GM10266 (cell line): ENCODE measurements at regions not wholly inside any gene's neighbourhood (a gene's known extent, or its start where the extent isn't known, plus 50 kb on each side); places are given as distances from the start of the nearest gene placed in this dataset.

ENCODE experiments used
- DNase-seq: peaks from one replicate; pipeline ENCODE4 v3.0.0; 2012; ENCODE audit errors: extremely low spot score
- TF ChIP-seq, protein P1 (sequence below): IDR thresholded peaks from 2 replicates; pipeline ENCODE4 v1.5.1; 2012; ENCODE audit warnings: mild to moderate bottlenecking, low read depth; ENCODE audit not compliant: control insufficient read depth, insufficient read depth; ENCODE audit errors: missing control alignments

DNA sequence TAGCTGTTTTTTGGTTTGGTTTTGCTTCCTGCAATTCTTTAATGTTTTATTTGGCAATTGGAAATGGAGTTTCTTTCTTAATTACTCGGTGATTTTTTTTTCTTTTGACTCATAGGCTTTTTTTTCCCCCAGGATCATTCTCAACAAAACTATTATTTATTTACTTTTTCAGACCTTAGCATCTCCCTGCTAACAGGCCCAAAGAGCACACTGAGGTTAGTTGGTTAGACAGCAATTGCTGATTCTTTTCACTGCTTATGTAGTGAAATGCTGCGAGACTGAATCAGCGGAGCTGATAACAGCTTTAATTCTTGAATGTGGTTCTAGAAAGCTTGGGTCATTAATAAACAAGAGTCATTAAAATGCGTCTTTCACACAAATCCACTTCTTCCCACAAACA lies 79.1 kb upstream of the ZFP64 start:
- TF ChIP-seq, protein P1, sequence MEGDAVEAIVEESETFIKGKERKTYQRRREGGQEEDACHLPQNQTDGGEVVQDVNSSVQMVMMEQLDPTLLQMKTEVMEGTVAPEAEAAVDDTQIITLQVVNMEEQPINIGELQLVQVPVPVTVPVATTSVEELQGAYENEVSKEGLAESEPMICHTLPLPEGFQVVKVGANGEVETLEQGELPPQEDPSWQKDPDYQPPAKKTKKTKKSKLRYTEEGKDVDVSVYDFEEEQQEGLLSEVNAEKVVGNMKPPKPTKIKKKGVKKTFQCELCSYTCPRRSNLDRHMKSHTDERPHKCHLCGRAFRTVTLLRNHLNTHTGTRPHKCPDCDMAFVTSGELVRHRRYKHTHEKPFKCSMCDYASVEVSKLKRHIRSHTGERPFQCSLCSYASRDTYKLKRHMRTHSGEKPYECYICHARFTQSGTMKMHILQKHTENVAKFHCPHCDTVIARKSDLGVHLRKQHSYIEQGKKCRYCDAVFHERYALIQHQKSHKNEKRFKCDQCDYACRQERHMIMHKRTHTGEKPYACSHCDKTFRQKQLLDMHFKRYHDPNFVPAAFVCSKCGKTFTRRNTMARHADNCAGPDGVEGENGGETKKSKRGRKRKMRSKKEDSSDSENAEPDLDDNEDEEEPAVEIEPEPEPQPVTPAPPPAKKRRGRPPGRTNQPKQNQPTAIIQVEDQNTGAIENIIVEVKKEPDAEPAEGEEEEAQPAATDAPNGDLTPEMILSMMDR, result no peak
- DNase-seq, result no peak

DNA sequence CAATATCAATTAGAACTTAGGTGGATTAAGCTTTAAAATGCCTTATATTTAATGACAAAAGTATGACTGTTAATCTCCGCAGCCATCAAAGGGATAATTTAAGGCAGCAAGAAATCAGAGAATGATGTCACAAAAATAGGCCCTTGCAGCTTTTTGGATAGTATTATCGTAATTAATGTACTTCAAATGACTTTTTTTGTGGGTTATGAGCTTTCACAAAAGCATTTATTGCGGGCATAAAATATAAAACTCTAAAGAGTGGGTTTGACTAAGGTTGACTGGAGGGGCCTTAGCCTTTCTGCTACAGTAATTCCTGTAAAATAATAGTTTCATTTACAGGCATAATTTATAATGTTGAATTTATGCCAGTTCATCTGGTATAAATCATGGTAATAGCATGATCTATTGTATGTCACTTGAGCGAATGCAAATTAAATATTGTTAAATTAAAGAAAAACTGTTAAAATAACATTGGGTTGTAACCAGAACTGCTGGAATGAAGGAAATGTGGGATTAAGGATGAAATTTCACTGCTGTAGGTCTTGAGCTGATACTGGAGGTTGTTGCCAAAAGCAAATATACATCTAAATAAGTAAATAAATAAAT lies 78.5 kb upstream of the ZFP64 start:
- DNase-seq, result no peak
- TF ChIP-seq, protein P1, result no peak

DNA sequence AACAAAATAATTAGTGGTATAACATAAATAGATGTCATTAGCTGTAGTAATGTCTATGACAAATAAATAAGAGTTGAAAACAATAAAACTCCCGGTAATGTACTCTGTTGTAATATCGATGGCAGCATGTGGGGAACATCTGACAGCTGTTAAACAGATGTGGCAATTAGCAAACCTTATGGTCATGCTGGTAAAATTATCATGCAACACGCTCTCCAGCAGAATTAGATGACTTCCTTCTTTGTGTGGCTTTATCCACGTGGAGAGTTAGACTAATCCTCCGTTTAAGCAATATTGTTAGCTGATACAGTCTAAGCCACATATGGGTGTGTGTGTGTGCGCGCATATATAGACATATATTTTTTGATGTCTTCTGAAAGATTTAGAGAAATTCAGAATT lies 77.7 kb upstream of the ZFP64 start:
- TF ChIP-seq, protein P1, result no peak
- DNase-seq, result no peak

DNA sequence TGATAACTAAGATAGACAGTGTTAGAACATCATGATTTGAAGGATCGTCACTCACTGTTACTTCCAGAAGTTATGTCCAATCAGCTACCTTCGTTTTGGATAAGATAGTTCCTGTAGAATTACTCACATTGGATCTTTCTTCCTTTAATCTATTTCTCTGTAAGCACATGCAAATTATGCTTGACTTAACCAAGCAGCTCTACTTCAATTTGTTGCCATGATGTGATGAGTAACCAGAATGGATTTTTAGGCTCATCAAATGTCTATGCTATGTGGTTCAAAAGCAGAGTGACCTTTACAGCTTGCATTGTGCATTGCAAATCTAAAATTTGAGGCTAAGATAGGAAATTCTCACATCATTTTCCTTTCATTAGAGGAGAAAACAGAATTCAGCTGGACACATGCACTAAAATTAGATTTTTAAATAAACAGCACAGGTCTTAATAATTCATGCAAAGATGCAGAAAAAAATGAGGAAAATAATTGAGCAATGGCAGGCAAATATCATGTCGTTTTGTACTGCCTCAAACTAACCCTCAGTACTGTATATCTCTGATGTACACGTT lies 76.7 kb upstream of the ZFP64 start:
- no peak for DNase-seq
- TF ChIP-seq, protein P1, result no peak

DNA sequence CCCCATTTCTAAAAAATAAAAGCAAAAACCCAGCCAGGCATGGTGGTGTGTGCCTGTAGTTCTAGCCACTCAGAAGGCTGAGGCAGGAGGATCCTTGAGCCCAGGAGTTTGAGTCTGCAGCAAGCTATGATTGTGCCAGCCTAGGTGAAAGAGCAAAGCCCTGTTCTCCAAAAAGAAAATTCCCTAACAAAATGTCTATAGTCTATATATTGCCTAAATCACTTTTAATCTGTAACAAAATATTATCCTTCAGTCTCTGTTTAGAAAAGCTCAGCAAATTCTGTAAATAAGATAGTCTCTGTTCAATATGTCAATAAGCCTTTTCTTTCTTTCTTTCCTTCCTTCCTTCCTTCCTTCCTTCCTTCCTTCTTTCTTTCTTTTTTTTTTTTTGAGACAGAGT lies 75.8 kb upstream of the ZFP64 start:
- no peak for DNase-seq
- TF ChIP-seq, protein P1, result no peak

DNA sequence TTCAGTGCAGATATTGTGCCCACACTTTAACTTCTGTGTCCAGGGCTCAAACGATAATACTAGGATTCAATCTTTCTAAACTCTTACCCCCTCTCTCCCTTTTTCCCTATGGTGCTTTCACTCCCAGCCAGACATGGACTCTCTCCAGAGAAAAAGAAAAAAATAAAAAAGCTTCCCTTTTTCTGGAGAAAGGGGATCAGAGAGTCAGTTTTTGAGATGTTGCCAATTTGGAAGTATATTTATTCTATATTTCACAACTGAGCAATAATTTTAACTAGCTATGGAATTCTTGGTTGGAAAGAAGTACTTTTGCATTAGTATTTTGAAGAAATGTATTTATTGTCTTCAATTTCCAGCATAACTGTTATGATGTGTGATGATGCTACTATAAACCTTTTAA lies 72.2 kb upstream of the ZFP64 start:
- TF ChIP-seq, protein P1, result no peak
- DNase-seq, result no peak

DNA sequence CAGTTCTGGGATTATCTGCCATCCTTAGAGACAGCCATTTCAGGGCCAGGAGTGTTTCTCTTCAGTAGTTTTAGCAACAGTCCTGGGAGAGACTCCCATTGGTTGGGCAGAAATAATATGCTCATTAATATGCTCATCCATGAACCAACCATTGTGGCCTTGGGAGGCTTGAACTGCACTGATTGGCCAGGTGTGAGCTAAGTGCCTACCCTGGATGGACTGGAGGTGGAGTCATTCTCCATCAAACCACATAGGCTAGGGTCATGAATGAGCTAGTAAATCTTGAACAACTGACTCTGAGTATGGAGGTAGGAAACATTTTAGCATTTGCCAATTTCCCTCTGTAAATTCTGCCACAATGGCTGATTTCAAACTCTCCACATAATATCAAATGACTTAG lies 70.2 kb upstream of the ZFP64 start:
- DNase-seq, result no peak
- TF ChIP-seq, protein P1, result no peak
